BE2C (cell line): ENCODE measurements at regions not wholly inside any gene's neighbourhood (a gene's known extent, or its start where the extent isn't known, plus 50 kb on each side); places are given as distances from the start of the nearest gene placed in this dataset.
A peak's percentile ranks its signal among the peaks of the same experiment; 100 is the strongest.
"Not testable (repeated sequence)": the region's sequence is repeated elsewhere in the genome, so short reads cannot be mapped to it uniquely, and the experiment has no call there.

Source experiments
- DNase-seq: peaks from one replicate; pipeline ENCODE4 v3.0.0-alpha.2; 2020
- H3K27me3 ChIP-seq: fragments of 250-450 bp; sonication (Bioruptor Pico); 2 replicates; pipeline ENCODE4 v1.5.1; 2020; ENCODE audit warnings: mild to moderate bottlenecking
- H3K36me3 ChIP-seq: fragments of 250-450 bp; sonication (Bioruptor Pico); 2 replicates; pipeline ENCODE4 v1.5.1; 2020; ENCODE audit warnings: mild to moderate bottlenecking
- H3K4me1 ChIP-seq: fragments of 250-450 bp; sonication (Bioruptor Pico); 2 replicates; pipeline ENCODE4 v1.5.1; 2020
- H3K4me3 ChIP-seq: 2 replicates; pipeline ENCODE4 v1.5.1; 2011; ENCODE audit warnings: low read depth, low read length
- H3K9me3 ChIP-seq: fragments of 250-450 bp; sonication (Bioruptor Pico); 2 replicates; pipeline ENCODE4 v1.5.1; 2020
- TF ChIP-seq, protein P1 (sequence below): IDR thresholded peaks from 2 replicates; pipeline ENCODE4 v1.5.1; 2012; ENCODE audit warnings: mild to moderate bottlenecking, low read depth, low read length

- Histone ChIP-seq H3K36me3 (no peaks in the 10 kb centered on the region), H3K9me3 (no peaks in the 10 kb centered on the region), H3K4me3 (no peak overlapping the region), H3K27me3 (no peaks in the 10 kb centered on the region), H3K4me1 (no peaks in the 10 kb centered on the region)
- TF ChIP-seq, protein P1, sequence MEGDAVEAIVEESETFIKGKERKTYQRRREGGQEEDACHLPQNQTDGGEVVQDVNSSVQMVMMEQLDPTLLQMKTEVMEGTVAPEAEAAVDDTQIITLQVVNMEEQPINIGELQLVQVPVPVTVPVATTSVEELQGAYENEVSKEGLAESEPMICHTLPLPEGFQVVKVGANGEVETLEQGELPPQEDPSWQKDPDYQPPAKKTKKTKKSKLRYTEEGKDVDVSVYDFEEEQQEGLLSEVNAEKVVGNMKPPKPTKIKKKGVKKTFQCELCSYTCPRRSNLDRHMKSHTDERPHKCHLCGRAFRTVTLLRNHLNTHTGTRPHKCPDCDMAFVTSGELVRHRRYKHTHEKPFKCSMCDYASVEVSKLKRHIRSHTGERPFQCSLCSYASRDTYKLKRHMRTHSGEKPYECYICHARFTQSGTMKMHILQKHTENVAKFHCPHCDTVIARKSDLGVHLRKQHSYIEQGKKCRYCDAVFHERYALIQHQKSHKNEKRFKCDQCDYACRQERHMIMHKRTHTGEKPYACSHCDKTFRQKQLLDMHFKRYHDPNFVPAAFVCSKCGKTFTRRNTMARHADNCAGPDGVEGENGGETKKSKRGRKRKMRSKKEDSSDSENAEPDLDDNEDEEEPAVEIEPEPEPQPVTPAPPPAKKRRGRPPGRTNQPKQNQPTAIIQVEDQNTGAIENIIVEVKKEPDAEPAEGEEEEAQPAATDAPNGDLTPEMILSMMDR: no peak
- no peak for DNase-seq
These were observed 1532.5 kb upstream of the RAG2 start for GRCh38 chr11:38130514-38130913.

DNA sequence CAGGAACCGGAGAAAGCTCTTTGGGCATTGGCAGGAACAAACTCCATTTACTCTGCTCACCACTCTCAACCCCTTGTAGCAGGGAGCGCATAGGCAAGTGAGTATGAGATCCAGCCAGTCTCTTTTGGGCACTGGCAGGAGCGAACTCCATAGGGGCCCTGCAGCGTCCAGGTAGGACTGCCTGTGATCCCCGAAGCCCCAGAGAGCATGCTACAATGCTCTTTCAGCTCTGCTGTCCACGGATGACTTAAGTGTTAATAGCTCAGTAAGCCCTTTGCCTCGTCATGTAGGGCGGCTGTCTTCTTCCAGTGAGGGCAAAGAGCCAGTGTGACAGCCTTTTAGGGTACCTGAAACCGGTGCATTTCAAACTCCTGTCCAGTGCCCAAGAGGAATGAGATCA lies 1525.6 kb upstream of the RAG2 start:
- no peak for DNase-seq
- Histone ChIP-seq H3K4me1 (no peaks in the 10 kb centered on the region), H3K4me3 (no peak overlapping the region), H3K36me3 (no peaks in the 10 kb centered on the region), H3K27me3 (no peaks in the 10 kb centered on the region), H3K9me3 (no peaks in the 10 kb centered on the region)
- TF ChIP-seq, protein P1: no peak

GRCh38 chr11:38116616-38117015 lies 1518.6 kb upstream of the RAG2 start:
- not testable (repeated sequence) for DNase-seq, H3K4me1 ChIP-seq, H3K36me3 ChIP-seq, H3K9me3 ChIP-seq, H3K4me3 ChIP-seq, H3K27me3 ChIP-seq

DNA sequence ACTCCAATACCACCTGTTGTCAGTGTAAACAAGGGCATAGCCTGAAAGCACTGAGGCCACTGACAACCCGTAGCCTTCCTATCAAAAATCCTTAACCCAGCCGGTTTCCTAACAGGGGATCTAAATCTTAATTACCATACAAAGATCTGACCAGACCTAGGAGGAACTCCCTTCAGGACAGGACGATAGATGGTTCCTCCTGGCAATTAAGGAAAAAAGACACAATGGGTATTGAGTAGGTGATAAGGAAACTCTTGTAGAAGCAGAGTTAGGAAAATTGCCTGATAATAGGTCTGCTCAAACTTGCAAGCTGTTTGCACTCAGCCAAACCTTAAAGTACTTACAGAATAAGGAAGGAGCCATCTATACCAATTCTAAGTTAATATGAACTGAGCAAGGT lies 1517.3 kb upstream of the RAG2 start:
- not testable (repeated sequence) for H3K36me3 ChIP-seq, DNase-seq, H3K9me3 ChIP-seq

DNA sequence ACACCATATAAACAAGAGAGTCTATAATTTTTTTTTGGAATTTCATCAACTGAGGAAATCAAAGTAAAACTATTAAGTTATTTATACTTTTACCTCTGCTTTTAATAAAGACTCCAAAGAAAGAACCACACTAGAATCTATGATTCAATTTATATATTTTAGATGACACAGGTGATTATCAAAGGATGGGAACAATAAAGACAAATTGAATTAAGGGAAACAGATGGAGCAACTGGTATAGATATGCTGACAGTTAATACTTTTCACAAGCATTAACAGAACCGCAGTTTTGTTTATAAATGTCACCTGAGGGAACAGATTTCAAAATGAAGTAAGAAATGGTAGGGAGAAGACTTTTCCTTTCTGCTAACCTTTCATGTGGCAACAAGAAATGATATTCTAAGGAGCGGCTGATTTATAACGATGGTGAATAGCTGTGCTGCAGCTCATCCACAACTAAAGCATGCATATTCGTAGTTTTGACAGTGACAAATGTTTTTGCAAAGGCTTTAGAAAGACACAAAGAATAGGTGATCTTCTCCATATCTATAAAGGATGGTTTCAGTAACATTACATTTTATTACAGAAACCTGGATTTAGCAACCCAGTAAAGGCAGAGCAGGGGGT lies 1502.9 kb upstream of the RAG2 start:
- no peak for DNase-seq
- Histone ChIP-seq H3K4me1 (no peaks in the 10 kb centered on the region), H3K9me3 (no peaks in the 10 kb centered on the region), H3K36me3 (no peaks in the 10 kb centered on the region), H3K27me3 (no peaks in the 10 kb centered on the region), H3K4me3 (no peak overlapping the region)
- TF ChIP-seq, protein P1: no peak

More for the DNA sequence above, 1517.3 kb upstream of the RAG2 start:
- not testable (repeated sequence) for H3K4me3 ChIP-seq, H3K27me3 ChIP-seq, H3K4me1 ChIP-seq

GRCh38 chr11:38095268-38095667 lies 1497.2 kb upstream of the RAG2 start:
- Histone ChIP-seq H3K4me3 (no peak overlapping the region), H3K4me1 (no peaks in the 10 kb centered on the region), H3K27me3 (no peaks in the 10 kb centered on the region), H3K9me3 (no peaks in the 10 kb centered on the region), H3K36me3 (no peaks in the 10 kb centered on the region)
- no peak for DNase-seq
- TF ChIP-seq, protein P1: no peak

DNA sequence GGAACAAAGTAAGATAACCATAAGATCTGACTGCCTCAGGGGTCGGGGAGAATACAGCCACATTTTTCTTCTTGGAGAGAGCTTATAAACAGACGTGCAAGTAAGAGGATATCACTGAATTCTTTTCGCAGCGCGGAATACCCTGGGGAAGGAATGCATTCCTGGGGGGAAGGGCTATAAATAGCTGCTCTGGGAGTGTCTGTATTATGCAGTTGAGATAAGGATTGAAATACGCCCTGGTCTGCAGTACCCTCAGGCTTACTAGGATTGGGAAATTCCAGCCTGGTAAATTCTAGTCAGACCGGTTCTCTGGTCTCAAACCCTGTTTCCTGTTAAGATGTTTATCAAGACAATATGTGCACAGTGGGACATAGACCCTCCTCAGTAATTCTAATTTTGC lies 1491.7 kb upstream of the RAG2 start:
- Histone ChIP-seq H3K4me3 (no peak overlapping the region), H3K4me1 (no peaks in the 10 kb centered on the region), H3K27me3 (no peaks in the 10 kb centered on the region), H3K9me3 (no peaks in the 10 kb centered on the region), H3K36me3 (no peaks in the 10 kb centered on the region)
- TF ChIP-seq, protein P1: no peak
- DNase-seq: peak; percentile 48
